GM20431 (cell line): ENCODE measurements at regions not wholly inside any gene's neighbourhood (a gene's known extent, or its start where the extent isn't known, plus 50 kb on each side); places are given as distances from the start of the nearest gene placed in this dataset.

ENCODE experiments used
- in situ Hi-C: fragments of 300-500 bp; cut with MseI, MboI; formaldehyde crosslinking; loops from one replicate; pipeline ENCODE4 v1.15.0; 2020; ENCODE audit warnings: low sequenced_read_pairs; ENCODE audit not compliant: unreplicated experiment

GRCh38 chr6:105800871-105801270, 285.3 kb upstream of the PRDM1 start:
- in situ Hi-C loops, result no loop called here

- in situ Hi-C loops, result no loop called here
Observed at GRCh38 chr6:105800398-105800797, 285.7 kb upstream of the PRDM1 start.

- in situ Hi-C loops, result no loop called here
Observed at GRCh38 chr6:105799056-105799455, 287.1 kb upstream of the PRDM1 start.

GRCh38 chr6:105797983-105798453, 288.1 kb upstream of the PRDM1 start:
- in situ Hi-C loops, result no loop called here

- in situ Hi-C loops, result no loop called here
Observed at GRCh38 chr6:105797286-105797979, 288.7 kb upstream of the PRDM1 start.

GRCh38 chr6:105795913-105796517, 290.1 kb upstream of the PRDM1 start:
- in situ Hi-C loops, result no loop called here

GRCh38 chr6:105795366-105795765, 290.8 kb upstream of the PRDM1 start:
- in situ Hi-C loops, result no loop called here

- in situ Hi-C loops, result no loop called here
Observed at GRCh38 chr6:105794870-105795269, 291.3 kb upstream of the PRDM1 start.

- in situ Hi-C loops, result no loop called here
Observed at GRCh38 chr6:105794239-105794638, 291.9 kb upstream of the PRDM1 start.

- in situ Hi-C loops, result no loop called here
Observed at GRCh38 chr6:105793130-105793529, 293.0 kb upstream of the PRDM1 start.

GRCh38 chr6:105791583-105792318, 294.4 kb upstream of the PRDM1 start:
- in situ Hi-C loops, result no loop called here

- in situ Hi-C loops, result no loop called here
Observed at GRCh38 chr6:105791179-105791578, 295.0 kb upstream of the PRDM1 start.

- in situ Hi-C loops, result no loop called here
Observed at GRCh38 chr6:105790635-105791034, 295.5 kb upstream of the PRDM1 start.

- in situ Hi-C loops, result no loop called here
Observed at GRCh38 chr6:105789935-105790334, 296.2 kb upstream of the PRDM1 start.

GRCh38 chr6:105787747-105788146, 298.4 kb upstream of the PRDM1 start:
- in situ Hi-C loops, result no loop called here

GRCh38 chr6:105786890-105787655, 299.1 kb upstream of the PRDM1 start:
- in situ Hi-C loops, result no loop called here

GRCh38 chr6:105786449-105786848, 299.7 kb upstream of the PRDM1 start:
- in situ Hi-C loops, result no loop called here

- in situ Hi-C loops, result no loop called here
Observed at GRCh38 chr6:105785066-105785811, 300.9 kb upstream of the PRDM1 start.

- in situ Hi-C loops, result no loop called here
Observed at GRCh38 chr6:105784179-105784578, 302.0 kb upstream of the PRDM1 start.
